ENCODE measurements at regions not wholly inside any gene's neighbourhood (a gene's known extent, or its start where the extent isn't known, plus 50 kb on each side); places are given as distances from the start of the nearest gene placed in this dataset.

DNA sequence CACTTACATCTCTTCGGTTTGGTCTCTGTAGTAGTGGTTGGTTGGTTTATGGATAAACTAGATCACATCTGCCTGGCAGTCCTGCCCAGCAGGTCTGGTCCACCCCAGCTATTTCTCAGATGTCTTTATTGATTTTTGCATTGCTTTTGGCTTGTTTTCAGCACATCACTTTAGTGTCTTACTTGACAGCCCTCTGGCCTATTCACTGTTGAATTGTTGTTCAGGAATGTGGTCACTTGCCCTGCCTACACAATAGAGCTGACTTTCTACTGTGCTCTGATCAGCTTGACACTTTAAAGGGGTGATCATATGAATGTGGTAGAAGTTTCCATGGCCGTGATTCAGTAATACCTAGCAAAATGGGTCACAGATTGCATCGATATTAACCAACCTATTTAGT lies 719.2 kb upstream of the LRRN3 start:
- Histone ChIP-seq H3K27me3 (replicated peaks; ENCODE audit: insufficient read depth) (no peaks in the 10 kb centered on the region), H3K36me3 (ENCODE audit: low read depth) (no peaks in the 10 kb centered on the region), H3K27ac (no peak overlapping the region), H3K4me2 (ENCODE audit: unreplicated experiment) (no peak overlapping the region), H3K9ac (no peak overlapping the region), H2AFZ (no peak overlapping the region), H3K4me3 (no peak overlapping the region), H3F3A (ENCODE audit: insufficient read depth) (no peaks in the 10 kb centered on the region), H3K4me1 (ENCODE audit: insufficient read depth) (no peaks in the 10 kb centered on the region), H3K79me2 (ENCODE audit: insufficient read depth) (no peaks in the 10 kb centered on the region), H4K20me1 (ENCODE audit: insufficient read depth) (no peaks in the 10 kb centered on the region), H3K9me3 (ENCODE audit: low read depth) (no peaks in the 10 kb centered on the region), H3K9me2 (ENCODE audit: insufficient read depth) (no peaks in the 10 kb centered on the region; the same call in 1 of the 2 replicates)
- no peak for DNase-seq
- TF ChIP-seq EZH2phosphoT487 (IDR thresholded peaks at IDR 0.05; ENCODE audit: insufficient read depth, low read depth) (no peak), EZH2 (IDR thresholded peaks at IDR 0.05; ENCODE audit: insufficient read depth, poor library complexity, severe bottlenecking) (no peak)
- in situ Hi-C loops (cut with MboI), result no loop called here
- 8 to 11% methylated on average over 3 of the region's 3 CpGs for whole genome bisulfite sequencing, 2 experiments (ENCODE audit: low coverage in 1 of 2, low lambda C conversion rate in 2 of 2, missing lambda C conversion rate in 2 of 2)

DNA sequence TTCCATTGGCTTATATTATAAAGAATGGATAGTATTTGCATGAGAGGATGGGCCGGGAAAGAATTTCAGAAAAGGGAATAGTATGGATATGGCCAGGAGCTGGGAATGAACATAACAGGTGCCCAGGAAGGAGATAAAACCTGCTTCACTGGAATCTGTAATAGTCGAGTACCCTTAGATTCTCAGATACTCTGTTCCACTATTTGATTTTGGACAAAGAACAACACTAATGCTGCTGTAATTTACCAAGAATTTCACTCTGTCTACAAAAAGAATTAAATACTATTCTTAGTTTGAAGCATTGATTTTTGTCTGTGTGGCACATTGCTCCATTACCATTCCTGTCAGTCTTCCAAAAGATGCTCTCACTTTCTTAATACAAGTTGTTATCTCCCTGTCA lies 718.2 kb upstream of the LRRN3 start:
- Histone ChIP-seq H3K27me3 (replicated peaks; ENCODE audit: insufficient read depth) (no peaks in the 10 kb centered on the region), H3K27ac (no peak overlapping the region), H4K20me1 (ENCODE audit: insufficient read depth) (no peaks in the 10 kb centered on the region), H3K79me2 (ENCODE audit: insufficient read depth) (no peaks in the 10 kb centered on the region), H3K4me3 (no peak overlapping the region), H3K36me3 (ENCODE audit: low read depth) (no peaks in the 10 kb centered on the region), H2AFZ (no peak overlapping the region), H3K9ac (no peak overlapping the region), H3K4me2 (ENCODE audit: unreplicated experiment) (no peak overlapping the region), H3K9me2 (ENCODE audit: insufficient read depth) (no peaks in the 10 kb centered on the region; the same call in 1 of the 2 replicates), H3F3A (ENCODE audit: insufficient read depth) (no peaks in the 10 kb centered on the region), H3K4me1 (ENCODE audit: insufficient read depth) (no peaks in the 10 kb centered on the region), H3K9me3 (ENCODE audit: low read depth) (no peaks in the 10 kb centered on the region)
- in situ Hi-C loops (cut with MboI), result no loop called here
- 7 to 14% methylated on average over 2 of the region's 2 CpGs for WGBS, 2 experiments (ENCODE audit: low coverage in 1 of 2, low lambda C conversion rate in 2 of 2, missing lambda C conversion rate in 2 of 2)
- no peak for DNase-seq
- TF ChIP-seq EZH2 (IDR thresholded peaks at IDR 0.05; ENCODE audit: insufficient read depth, poor library complexity, severe bottlenecking) (no peak), EZH2phosphoT487 (IDR thresholded peaks at IDR 0.05; ENCODE audit: insufficient read depth, low read depth) (no peak)

- in situ Hi-C loops (cut with MboI), result no loop called here
- Histone ChIP-seq H4K20me1 (ENCODE audit: insufficient read depth) (no peaks in the 10 kb centered on the region), H3F3A (ENCODE audit: insufficient read depth) (no peaks in the 10 kb centered on the region), H3K9me3 (ENCODE audit: low read depth) (no peaks in the 10 kb centered on the region), H3K4me1 (ENCODE audit: insufficient read depth) (no peaks in the 10 kb centered on the region), H3K4me3 (no peak overlapping the region), H3K4me2 (ENCODE audit: unreplicated experiment) (no peak overlapping the region), H3K27ac (no peak overlapping the region), H3K9me2 (ENCODE audit: insufficient read depth) (no peaks in the 10 kb centered on the region; the same call in 1 of the 2 replicates), H3K27me3 (replicated peaks; ENCODE audit: insufficient read depth) (no peaks in the 10 kb centered on the region), H3K79me2 (ENCODE audit: insufficient read depth) (no peaks in the 10 kb centered on the region), H3K36me3 (ENCODE audit: low read depth) (no peaks in the 10 kb centered on the region), H3K9ac (no peak overlapping the region), H2AFZ (no peak overlapping the region)
- 12 to 19% methylated on average over 1 of the region's 1 CpG for WGBS, 2 experiments (ENCODE audit: low coverage in 1 of 2, low lambda C conversion rate in 2 of 2, missing lambda C conversion rate in 2 of 2)
- DNase-seq, result no peak
- TF ChIP-seq EZH2 (IDR thresholded peaks at IDR 0.05; ENCODE audit: insufficient read depth, poor library complexity, severe bottlenecking) (no peak), EZH2phosphoT487 (IDR thresholded peaks at IDR 0.05; ENCODE audit: insufficient read depth, low read depth) (no peak)
Measured at GRCh38 chr7:110373416-110373815, 717.5 kb upstream of the LRRN3 start.

GRCh38 chr7:110373859-110374258 lies 717.1 kb upstream of the LRRN3 start:
- H3K4me2 ChIP-seq (ENCODE audit: unreplicated experiment), result no peak overlapping the region
- WGBS, 2 experiments (ENCODE audit: low coverage in 1 of 2, low lambda C conversion rate in 2 of 2, missing lambda C conversion rate in 2 of 2), result 41 to 42% methylated on average over 2 of the region's 2 CpGs
- TF ChIP-seq EZH2 (IDR thresholded peaks at IDR 0.05; ENCODE audit: insufficient read depth, poor library complexity, severe bottlenecking), result no peak
- no peak for TF ChIP-seq EZH2phosphoT487 (IDR thresholded peaks at IDR 0.05; ENCODE audit: insufficient read depth, low read depth)
- DNase-seq, result no peak
- no peaks in the 10 kb centered on the region for H3K4me1 ChIP-seq (ENCODE audit: insufficient read depth)
- no peak overlapping the region for H3K4me3 ChIP-seq
- no peak overlapping the region for H3K9ac ChIP-seq
- in situ Hi-C loops (cut with MboI), result no loop called here
- H3K36me3 ChIP-seq (ENCODE audit: low read depth), result no peaks in the 10 kb centered on the region
- H3K79me2 ChIP-seq (ENCODE audit: insufficient read depth), result no peaks in the 10 kb centered on the region
- no peak overlapping the region for H2AFZ ChIP-seq
- H4K20me1 ChIP-seq (ENCODE audit: insufficient read depth), result no peaks in the 10 kb centered on the region
- no peaks in the 10 kb centered on the region for H3F3A ChIP-seq (ENCODE audit: insufficient read depth)
- no peaks in the 10 kb centered on the region; the same call in 1 of the 2 replicates for H3K9me2 ChIP-seq (ENCODE audit: insufficient read depth)
- H3K9me3 ChIP-seq (ENCODE audit: low read depth), result no peaks in the 10 kb centered on the region
- H3K27me3 ChIP-seq (replicated peaks; ENCODE audit: insufficient read depth), result no peaks in the 10 kb centered on the region
- H3K27ac ChIP-seq, result no peak overlapping the region

DNA sequence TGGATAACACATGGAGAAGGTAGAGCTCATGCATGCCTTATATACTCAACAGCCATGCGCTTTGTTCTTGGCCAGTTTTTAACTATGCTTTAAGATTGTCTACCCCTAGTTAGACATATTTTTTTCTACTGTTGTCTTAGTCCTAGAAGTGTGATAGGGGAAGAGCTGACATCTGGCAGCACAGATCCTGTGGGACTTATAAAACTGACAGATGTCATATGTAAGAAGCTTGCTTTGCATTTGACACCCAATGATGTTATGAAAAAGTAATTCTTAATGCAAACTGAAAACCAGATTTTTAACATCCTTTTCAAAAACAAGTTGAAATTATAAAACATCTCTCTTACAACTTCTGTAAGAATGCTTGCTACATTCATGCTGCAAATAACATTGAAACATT lies 715.9 kb upstream of the LRRN3 start:
- H3K27me3 ChIP-seq (replicated peaks; ENCODE audit: insufficient read depth), result no peaks in the 10 kb centered on the region
- H3K9me3 ChIP-seq (ENCODE audit: low read depth), result no peaks in the 10 kb centered on the region
- DNase-seq, result no peak
- H3F3A ChIP-seq (ENCODE audit: insufficient read depth), result no peaks in the 10 kb centered on the region
- no peak overlapping the region for H2AFZ ChIP-seq
- 7 to 9% methylated on average over 1 of the region's 1 CpG for WGBS, 2 experiments (ENCODE audit: low coverage in 1 of 2, low lambda C conversion rate in 2 of 2, missing lambda C conversion rate in 2 of 2)
- H3K27ac ChIP-seq, result no peak overlapping the region
- H3K9ac ChIP-seq, result no peak overlapping the region
- H4K20me1 ChIP-seq (ENCODE audit: insufficient read depth), result no peaks in the 10 kb centered on the region
- no peak overlapping the region for H3K4me2 ChIP-seq (ENCODE audit: unreplicated experiment)
- TF ChIP-seq EZH2 (IDR thresholded peaks at IDR 0.05; ENCODE audit: insufficient read depth, poor library complexity, severe bottlenecking) (no peak), EZH2phosphoT487 (IDR thresholded peaks at IDR 0.05; ENCODE audit: insufficient read depth, low read depth) (no peak)
- no peaks in the 10 kb centered on the region for H3K79me2 ChIP-seq (ENCODE audit: insufficient read depth)
- in situ Hi-C loops (cut with MboI), result no loop called here
- no peaks in the 10 kb centered on the region for H3K4me1 ChIP-seq (ENCODE audit: insufficient read depth)
- no peaks in the 10 kb centered on the region for H3K36me3 ChIP-seq (ENCODE audit: low read depth)
- no peaks in the 10 kb centered on the region; the same call in 1 of the 2 replicates for H3K9me2 ChIP-seq (ENCODE audit: insufficient read depth)
- no peak overlapping the region for H3K4me3 ChIP-seq
